Neural crest cell (in vitro differentiated cells): ENCODE measurements at regions not wholly inside any gene's neighbourhood (a gene's known extent, or its start where the extent isn't known, plus 50 kb on each side); places are given as distances from the start of the nearest gene placed in this dataset.

Source experiments
- DNase-seq: peaks from one replicate; pipeline ENCODE4 v3.0.0; 2021; ENCODE audit warnings: low read depth, mixed read lengths, low spot score
- H3K27ac Mint-ChIP-seq: one replicate; pipeline ENCODE4 v1.8.0; 2021; ENCODE audit warnings: mild to moderate bottlenecking, mixed read lengths; ENCODE audit not compliant: unreplicated experiment
- H3K27me3 Mint-ChIP-seq: 2 replicates; pipeline ENCODE4 v1.8.0; 2021; ENCODE audit warnings: low read depth, mild to moderate bottlenecking, mixed read lengths
- H3K36me3 Mint-ChIP-seq: 2 replicates; pipeline ENCODE4 v1.8.0; 2021; ENCODE audit warnings: low read depth, mild to moderate bottlenecking, mixed read lengths
- H3K4me1 Mint-ChIP-seq: 2 replicates; pipeline ENCODE4 v1.8.0; 2021; ENCODE audit warnings: mixed read lengths
- H3K4me3 Mint-ChIP-seq: one replicate; pipeline ENCODE4 v1.8.0; 2021; ENCODE audit warnings: mild to moderate bottlenecking, mixed read lengths
- H3K9me3 Mint-ChIP-seq: 2 replicates; pipeline ENCODE4 v1.8.0; 2021; ENCODE audit warnings: mixed read lengths
- CTCF ChIP-seq: fragments of 200-600 bp; sonication (generic); conservative IDR thresholded peaks from 2 replicates; pipeline ENCODE4 v1.5.0; 2021; ENCODE audit warnings: antibody characterized with exemption, mild to moderate bottlenecking

DNA sequence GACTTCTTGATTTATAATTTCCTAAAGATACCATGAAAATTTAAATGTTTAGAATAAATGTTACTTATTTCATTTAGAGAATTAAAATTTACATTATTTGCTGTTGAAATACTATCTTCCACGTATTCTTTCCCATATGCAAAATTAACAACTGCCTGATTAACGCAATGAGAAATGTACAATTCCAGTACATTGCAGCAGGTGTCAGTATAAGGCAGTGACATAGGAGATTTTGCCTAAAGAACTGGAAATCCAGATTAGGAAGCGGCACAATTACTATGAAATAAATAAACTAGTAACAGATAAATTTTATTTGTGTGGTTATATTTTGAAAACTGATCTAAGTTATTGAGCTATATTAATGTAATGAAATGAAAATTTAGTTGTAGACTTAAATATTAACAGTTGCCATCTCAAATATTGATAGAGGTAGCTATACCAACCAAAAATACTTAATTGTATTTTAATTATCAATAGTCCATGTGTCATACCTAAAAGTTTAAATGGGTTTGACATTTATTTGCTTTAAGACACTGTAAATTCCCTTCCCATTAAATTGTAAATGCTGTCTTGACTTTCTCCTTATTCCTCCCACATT, 300.2 kb downstream of the UTRN start:
- Mint-ChIP-seq H3K27ac (no peak overlapping the region), H3K4me3 (peak overlapping the region; percentile 23), H3K4me1 (peaks cover 43% of the 10 kb centered on the region), H3K9me3 (no peaks in the 10 kb centered on the region), H3K27me3 (no peaks in the 10 kb centered on the region), H3K36me3 (peaks cover 7% of the 10 kb centered on the region)
- peak; percentile 14 for DNase-seq
- peak; percentile 92 for TF ChIP-seq CTCF

GRCh38 chr6:144586986-144587385, 301.9 kb downstream of the UTRN start:
- no peak for TF ChIP-seq CTCF
- Mint-ChIP-seq H3K9me3 (no peaks in the 10 kb centered on the region), H3K36me3 (peaks cover 10% of the 10 kb centered on the region), H3K27me3 (no peaks in the 10 kb centered on the region), H3K4me3 (no peak overlapping the region), H3K27ac (no peak overlapping the region), H3K4me1 (peaks cover 41% of the 10 kb centered on the region)
- no peak for DNase-seq

- no peak overlapping the region for H3K4me3 Mint-ChIP-seq
- peaks cover 4% of the 10 kb centered on the region for H3K9me3 Mint-ChIP-seq
- TF ChIP-seq CTCF = no peak
- peaks cover 26% of the 10 kb centered on the region for H3K4me1 Mint-ChIP-seq
- no peak overlapping the region for H3K27ac Mint-ChIP-seq
- no peak for DNase-seq
- H3K36me3 Mint-ChIP-seq = peaks cover 17% of the 10 kb centered on the region
- no peaks in the 10 kb centered on the region for H3K27me3 Mint-ChIP-seq
Observed at GRCh38 chr6:144588697-144589325, 303.7 kb downstream of the UTRN start.

DNA sequence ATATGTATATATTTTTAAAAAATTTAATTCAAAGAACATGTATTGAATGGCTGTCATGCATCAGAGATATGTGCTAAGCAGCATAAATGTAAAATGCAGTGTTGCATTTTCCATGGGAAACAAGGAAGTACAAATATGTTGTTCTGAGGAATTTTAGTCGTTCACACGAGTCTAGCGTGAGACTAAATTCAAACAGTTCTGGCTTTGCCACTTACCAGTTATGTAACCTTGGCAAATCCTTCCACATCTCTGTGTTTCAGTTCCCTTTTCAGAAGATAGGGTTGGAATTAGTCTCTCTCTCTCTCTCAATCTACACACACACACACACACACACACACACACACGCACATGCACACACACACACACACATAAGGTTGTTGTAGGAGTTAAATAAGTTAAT, 305.4 kb downstream of the UTRN start:
- DNase-seq = no peak
- TF ChIP-seq CTCF = no peak
- Mint-ChIP-seq H3K4me1 (peaks cover 18% of the 10 kb centered on the region), H3K9me3 (peaks cover 4% of the 10 kb centered on the region), H3K4me3 (no peak overlapping the region), H3K27me3 (no peaks in the 10 kb centered on the region), H3K27ac (no peak overlapping the region), H3K36me3 (peaks cover 17% of the 10 kb centered on the region)

DNA sequence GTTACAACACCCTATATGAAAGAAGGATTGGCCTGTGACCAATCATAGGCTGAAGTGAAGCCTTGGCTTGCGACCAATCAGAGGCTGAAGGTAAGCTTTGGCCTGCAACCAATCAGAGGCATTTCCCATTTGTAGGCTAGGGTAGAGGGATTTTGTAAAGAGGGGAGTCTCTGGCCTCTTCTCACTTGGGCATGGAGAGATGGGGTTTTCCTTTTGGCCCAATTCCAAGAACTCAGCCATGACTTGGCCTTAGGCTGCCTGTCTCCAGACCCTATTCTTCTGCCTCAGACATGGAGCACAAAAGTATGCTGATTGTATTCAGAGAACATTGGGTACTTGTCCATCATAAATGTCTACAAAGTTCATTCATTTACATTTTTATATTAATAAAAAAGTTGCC, 308.3 kb downstream of the UTRN start:
- Mint-ChIP-seq H3K4me3 (no peak overlapping the region), H3K27me3 (no peaks in the 10 kb centered on the region)

More for the DNA sequence above, 308.3 kb downstream of the UTRN start:
- no peak for DNase-seq
- H3K9me3 Mint-ChIP-seq = peaks cover 4% of the 10 kb centered on the region
- H3K27ac Mint-ChIP-seq = no peak overlapping the region
- H3K4me1 Mint-ChIP-seq = no peaks in the 10 kb centered on the region
- TF ChIP-seq CTCF = no peak
- H3K36me3 Mint-ChIP-seq = peaks cover 17% of the 10 kb centered on the region
